Keratinocyte (primary cell): ENCODE measurements at regions not wholly inside any gene's neighbourhood (a gene's known extent, or its start where the extent isn't known, plus 50 kb on each side); places are given as distances from the start of the nearest gene placed in this dataset.

ENCODE experiments used
- DNase-seq: peaks from one replicate; pipeline ENCODE4 v3.0.0-alpha.2; 2011; ENCODE audit warnings: low read depth, missing footprints, low spot score
- FAIRE-seq: peaks from 2 replicates; lab custom pipeline; 2011; peaks lifted over from hg19 to GRCh38; lab: Jason Lieb, UNC
- H2AFZ ChIP-seq: 2 replicates; pipeline ENCODE4 v1.6.0; 2012; ENCODE audit warnings: low read length, control low read depth, inconsistent platforms; ENCODE audit not compliant: control insufficient read depth
- H3K27ac ChIP-seq: 2 replicates; pipeline ENCODE4 v1.5.1; 2011; ENCODE audit warnings: low read length; ENCODE audit not compliant: control insufficient read depth, insufficient read depth
- H3K27me3 ChIP-seq: 3 replicates; pipeline ENCODE4 v1.6.0; 2011; ENCODE audit warnings: low read length; ENCODE audit not compliant: control insufficient read depth, insufficient read depth; ENCODE audit errors: extremely low read depth
- H3K36me3 ChIP-seq, 2 experiments: 2 replicates in 1 of 2; 3 replicates in 1 of 2; pipeline ENCODE4 v1.5.1; 2011; ENCODE audit warnings: low read length in 2 of 2, mild to moderate bottlenecking in 1 of 2; ENCODE audit not compliant: control insufficient read depth in 2 of 2, insufficient read depth in 2 of 2; ENCODE audit errors: extremely low read depth in 1 of 2
- H3K4me1 ChIP-seq: 3 replicates; pipeline ENCODE4 v1.5.1; 2011; ENCODE audit warnings: low read length; ENCODE audit not compliant: control insufficient read depth, insufficient read depth; ENCODE audit errors: extremely low read depth
- H3K4me2 ChIP-seq: 3 replicates; pipeline ENCODE4 v1.6.0; 2011; ENCODE audit warnings: low read depth, low read length; ENCODE audit not compliant: control insufficient read depth, insufficient read depth; ENCODE audit errors: extremely low read depth
- H3K4me3 ChIP-seq, 3 experiments: fragments of 200-600 bp in 1 of 3; sonication (generic) in 1 of 3; 2 replicates in 2 of 3; 3 replicates in 1 of 3; pipeline ENCODE4 v1.5.1; 2011 to 2016; ENCODE audit warnings: low read length in 3 of 3, mild to moderate bottlenecking in 3 of 3, control low read depth in 2 of 3, inconsistent platforms in 1 of 3, low read depth in 1 of 3, mixed read lengths in 1 of 3, mixed run types in 1 of 3, moderate library complexity in 1 of 3; ENCODE audit not compliant: control insufficient read depth in 2 of 3, insufficient read depth in 2 of 3; ENCODE audit errors: extremely low read depth in 1 of 3
- H3K79me2 ChIP-seq: 2 replicates; pipeline ENCODE4 v1.6.0; 2012; ENCODE audit warnings: low read length; ENCODE audit not compliant: control insufficient read depth, insufficient read depth
- H3K9ac ChIP-seq: 3 replicates; pipeline ENCODE4 v1.6.0; 2011; ENCODE audit warnings: low read length; ENCODE audit not compliant: control insufficient read depth, insufficient read depth; ENCODE audit errors: extremely low read depth
- H3K9me1 ChIP-seq: 3 replicates; pipeline ENCODE4 v1.6.0; 2011; ENCODE audit warnings: low read length; ENCODE audit not compliant: control insufficient read depth, insufficient read depth; ENCODE audit errors: extremely low read depth
- H3K9me3 ChIP-seq: 2 replicates; pipeline ENCODE4 v1.5.1; 2012; ENCODE audit warnings: low read depth, low read length; ENCODE audit not compliant: control insufficient read depth
- H4K20me1 ChIP-seq: 3 replicates; pipeline ENCODE4 v1.6.0; 2011; ENCODE audit warnings: low read length; ENCODE audit not compliant: control insufficient read depth, insufficient read depth; ENCODE audit errors: extremely low read depth
- CTCF ChIP-seq, 3 experiments: IDR thresholded peaks in 1 of 3; conservative IDR thresholded peaks in 1 of 3; optimal IDR thresholded peaks in 1 of 3; 2 replicates in 2 of 3; 3 replicates in 1 of 3; pipeline versions ENCODE3 to v1.5.1; 2011; ENCODE audit warnings: low read length in 3 of 3, mild to moderate bottlenecking in 3 of 3, moderate library complexity in 2 of 3, control low read depth in 1 of 3, inconsistent platforms in 1 of 3; ENCODE audit not compliant: insufficient read depth in 2 of 3; ENCODE audit errors: extremely low read depth in 1 of 3
- EZH2 ChIP-seq: IDR thresholded peaks from one replicate; pipeline ENCODE4 v1.6.1; 2012; ENCODE audit warnings: inconsistent platforms, mild to moderate bottlenecking, low read length, moderate library complexity
- dilution Hi-C: fragments of 300-500 bp; cut with MboI; formaldehyde crosslinking; loops from one replicate; pipeline ENCODE4 v1.7.0; 2020; ENCODE audit warnings: low sequenced_read_pairs; ENCODE audit not compliant: extremely low pct_ligation_motif_present

GRCh38 chr2:16151281-16151570, 210.9 kb downstream of the MYCN start:
- no peak overlapping the region for H2AFZ ChIP-seq
- no peak overlapping the region for H3K9ac ChIP-seq
- H4K20me1 ChIP-seq = peaks cover 4% of the 10 kb centered on the region
- no peak overlapping the region for H3K27ac ChIP-seq
- no peaks in the 10 kb centered on the region for H3K9me1 ChIP-seq
- no peak overlapping the region for H3K4me3 ChIP-seq
- no peaks in the 10 kb centered on the region for H3K4me1 ChIP-seq
- FAIRE-seq (no peak), DNase-seq (no peak)
- H3K79me2 ChIP-seq = no peaks in the 10 kb centered on the region
- no peak overlapping the region for H3K4me2 ChIP-seq
- TF ChIP-seq EZH2 (no peak), CTCF (optimal IDR thresholded peaks at IDR 0.05 in 1 of 3, IDR thresholded peaks at IDR 0.05 in 1 of 3, conservative IDR thresholded peaks at IDR 0.05 in 1 of 3; ENCODE audit: extremely low read depth in 1 of 3, insufficient read depth in 2 of 3, low read length in 3 of 3) (no peak)
- H3K9me3 ChIP-seq = no peaks in the 10 kb centered on the region
- H3K36me3 ChIP-seq = no peaks in the 10 kb centered on the region
- dilution Hi-C loops = no loop called here
- H3K27me3 ChIP-seq = no peaks in the 10 kb centered on the region

- dilution Hi-C loops = no loop called here
- Histone ChIP-seq H3K4me1 (no peaks in the 10 kb centered on the region), H3K9me1 (no peaks in the 10 kb centered on the region), H3K79me2 (no peaks in the 10 kb centered on the region), H3K36me3 (no peaks in the 10 kb centered on the region), H3K27ac (no peak overlapping the region), H3K9me3 (no peaks in the 10 kb centered on the region), H3K27me3 (no peaks in the 10 kb centered on the region), H4K20me1 (peaks cover 4% of the 10 kb centered on the region), H2AFZ (no peak overlapping the region), H3K4me2 (no peak overlapping the region), H3K4me3 (no peak overlapping the region), H3K9ac (no peak overlapping the region)
- FAIRE-seq = no peak
- TF ChIP-seq EZH2 (no peak), CTCF (optimal IDR thresholded peaks at IDR 0.05 in 1 of 3, IDR thresholded peaks at IDR 0.05 in 1 of 3, conservative IDR thresholded peaks at IDR 0.05 in 1 of 3; ENCODE audit: extremely low read depth in 1 of 3, insufficient read depth in 2 of 3, low read length in 3 of 3) (no peak)
- no peak for DNase-seq
These were observed 210.3 kb downstream of the MYCN start for GRCh38 chr2:16150456-16151280.
